DOHH2 (cell line): ENCODE measurements at regions not wholly inside any gene's neighbourhood (a gene's known extent, or its start where the extent isn't known, plus 50 kb on each side); places are given as distances from the start of the nearest gene placed in this dataset.

Experiments
- EZH2phosphoT487 ChIP-seq: fragments of 200-600 bp; sonication (generic); IDR thresholded peaks from 2 replicates; pipeline ENCODE4 v1.6.1; 2017; ENCODE audit warnings: borderline replicate concordance, mild to moderate bottlenecking, antibody characterized with exemption, low read length, moderate library complexity, mixed read lengths
- TF ChIP-seq, protein P1 (sequence below): fragments of 200-600 bp; sonication (generic); IDR thresholded peaks from one replicate; pipeline ENCODE4 v1.5.1; 2014; ENCODE audit warnings: antibody characterized with exemption, mild to moderate bottlenecking, low read depth, low read length; ENCODE audit not compliant: poor library complexity, severe bottlenecking

GRCh38 chr11:69921128-69922014, 102.2 kb upstream of the FGF3 start:
- TF ChIP-seq, protein P1, sequence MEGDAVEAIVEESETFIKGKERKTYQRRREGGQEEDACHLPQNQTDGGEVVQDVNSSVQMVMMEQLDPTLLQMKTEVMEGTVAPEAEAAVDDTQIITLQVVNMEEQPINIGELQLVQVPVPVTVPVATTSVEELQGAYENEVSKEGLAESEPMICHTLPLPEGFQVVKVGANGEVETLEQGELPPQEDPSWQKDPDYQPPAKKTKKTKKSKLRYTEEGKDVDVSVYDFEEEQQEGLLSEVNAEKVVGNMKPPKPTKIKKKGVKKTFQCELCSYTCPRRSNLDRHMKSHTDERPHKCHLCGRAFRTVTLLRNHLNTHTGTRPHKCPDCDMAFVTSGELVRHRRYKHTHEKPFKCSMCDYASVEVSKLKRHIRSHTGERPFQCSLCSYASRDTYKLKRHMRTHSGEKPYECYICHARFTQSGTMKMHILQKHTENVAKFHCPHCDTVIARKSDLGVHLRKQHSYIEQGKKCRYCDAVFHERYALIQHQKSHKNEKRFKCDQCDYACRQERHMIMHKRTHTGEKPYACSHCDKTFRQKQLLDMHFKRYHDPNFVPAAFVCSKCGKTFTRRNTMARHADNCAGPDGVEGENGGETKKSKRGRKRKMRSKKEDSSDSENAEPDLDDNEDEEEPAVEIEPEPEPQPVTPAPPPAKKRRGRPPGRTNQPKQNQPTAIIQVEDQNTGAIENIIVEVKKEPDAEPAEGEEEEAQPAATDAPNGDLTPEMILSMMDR = no peak
- no peak for TF ChIP-seq EZH2phosphoT487
